SIG-M5 treated with dmso at 0.1 percent for 504 hours (cell line): ENCODE measurements at regions not wholly inside any gene's neighbourhood (a gene's known extent, or its start where the extent isn't known, plus 50 kb on each side); places are given as distances from the start of the nearest gene placed in this dataset.
A peak's percentile ranks its signal among the peaks of the same experiment; 100 is the strongest.
"Not testable (repeated sequence)": the region's sequence is repeated elsewhere in the genome, so short reads cannot be mapped to it uniquely, and the experiment has no call there.

Experiments
- DNase-seq: peaks from one replicate; lab custom pipeline; 2025; ENCODE audit not compliant: unreplicated experiment; lab: John Stamatoyannopoulos, UW

DNA sequence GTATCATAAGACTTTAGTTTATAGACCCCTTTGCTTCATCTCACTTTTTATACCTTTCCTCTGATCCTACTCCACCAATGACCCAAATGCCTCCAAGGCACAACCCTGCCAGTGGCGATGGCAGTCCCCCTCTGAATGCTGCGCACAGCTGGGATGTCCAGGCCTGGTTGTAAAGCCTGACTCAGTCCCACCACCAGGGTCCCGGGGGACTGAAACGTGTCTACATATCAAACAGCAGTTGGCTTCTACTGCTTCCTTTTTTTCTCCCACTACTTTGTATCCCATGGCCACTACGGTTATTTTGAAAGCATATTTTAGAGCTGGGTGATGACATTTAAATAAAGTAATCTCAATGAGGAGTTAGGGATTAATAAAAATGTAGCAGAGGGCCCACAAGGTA is 329.8 kb upstream of the PSMD7 start:
- no peak for DNase-seq

GRCh38 chr16:73965591-73965990 is 331.0 kb upstream of the PSMD7 start:
- DNase-seq: no peak

DNA sequence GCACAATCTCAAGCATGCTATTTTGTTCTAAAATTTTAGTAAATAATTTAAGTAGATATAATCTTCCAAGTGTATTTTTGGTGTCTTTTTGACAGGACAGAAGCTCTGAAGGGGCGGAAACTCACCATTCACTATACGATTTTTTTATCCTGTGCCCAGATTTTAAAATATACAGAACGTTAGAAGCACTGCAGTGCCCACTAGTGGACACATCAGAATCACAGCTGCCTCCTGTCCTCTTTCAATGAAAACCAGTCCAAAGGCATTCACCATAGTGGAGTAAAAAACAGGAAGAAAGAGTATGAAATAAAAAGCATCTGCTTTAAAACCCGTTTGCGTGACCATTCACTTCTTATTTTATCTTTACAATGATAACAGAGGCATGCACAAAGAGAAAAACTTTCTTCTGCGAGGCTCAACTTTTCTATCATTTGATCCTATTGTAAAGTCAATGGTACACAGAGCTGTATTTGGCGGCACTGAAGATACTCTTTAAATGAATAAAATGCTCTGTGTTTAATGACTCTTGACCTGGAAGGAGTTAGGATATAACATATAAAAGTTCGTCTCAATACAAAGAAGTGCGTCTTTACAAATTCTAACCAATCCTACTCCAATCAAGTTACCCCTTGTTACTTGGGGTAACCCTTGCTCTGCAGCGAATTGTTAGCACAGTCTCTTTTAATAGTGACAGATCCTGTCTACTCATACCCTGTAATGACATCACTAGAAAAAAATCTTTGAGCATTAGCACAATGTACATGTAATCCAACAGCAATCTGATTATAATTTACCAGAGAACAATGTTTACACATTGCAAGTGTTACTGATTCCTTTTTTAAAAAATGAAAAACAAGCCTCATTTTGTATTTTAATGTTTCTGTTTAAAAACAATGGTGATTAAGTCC is 339.8 kb upstream of the PSMD7 start:
- peak; percentile 65 for DNase-seq

DNA sequence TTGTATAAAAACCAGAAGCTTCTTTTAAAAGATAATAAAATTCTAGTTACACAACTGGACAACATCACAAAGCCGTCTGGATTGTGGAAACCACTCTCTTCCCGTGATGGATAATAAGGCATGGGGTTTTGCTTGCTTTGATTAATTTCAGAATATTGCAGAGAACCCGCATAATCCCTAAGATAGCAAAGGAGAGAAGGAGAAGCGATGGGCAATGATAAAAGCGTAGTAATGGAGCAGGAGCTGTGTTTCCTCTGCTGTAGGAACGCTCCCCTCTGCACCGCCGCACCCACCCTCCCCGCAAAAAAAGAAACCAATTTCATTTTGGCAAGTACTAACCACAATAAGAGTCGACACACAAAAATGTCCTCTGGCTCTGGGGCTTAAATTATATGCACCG is 340.9 kb upstream of the PSMD7 start:
- DNase-seq: no peak

GRCh38 chr16:73955255-73955654 is 341.4 kb upstream of the PSMD7 start:
- DNase-seq: no peak

GRCh38 chr16:73951481-73951880 is 345.1 kb upstream of the PSMD7 start:
- no peak for DNase-seq

DNA sequence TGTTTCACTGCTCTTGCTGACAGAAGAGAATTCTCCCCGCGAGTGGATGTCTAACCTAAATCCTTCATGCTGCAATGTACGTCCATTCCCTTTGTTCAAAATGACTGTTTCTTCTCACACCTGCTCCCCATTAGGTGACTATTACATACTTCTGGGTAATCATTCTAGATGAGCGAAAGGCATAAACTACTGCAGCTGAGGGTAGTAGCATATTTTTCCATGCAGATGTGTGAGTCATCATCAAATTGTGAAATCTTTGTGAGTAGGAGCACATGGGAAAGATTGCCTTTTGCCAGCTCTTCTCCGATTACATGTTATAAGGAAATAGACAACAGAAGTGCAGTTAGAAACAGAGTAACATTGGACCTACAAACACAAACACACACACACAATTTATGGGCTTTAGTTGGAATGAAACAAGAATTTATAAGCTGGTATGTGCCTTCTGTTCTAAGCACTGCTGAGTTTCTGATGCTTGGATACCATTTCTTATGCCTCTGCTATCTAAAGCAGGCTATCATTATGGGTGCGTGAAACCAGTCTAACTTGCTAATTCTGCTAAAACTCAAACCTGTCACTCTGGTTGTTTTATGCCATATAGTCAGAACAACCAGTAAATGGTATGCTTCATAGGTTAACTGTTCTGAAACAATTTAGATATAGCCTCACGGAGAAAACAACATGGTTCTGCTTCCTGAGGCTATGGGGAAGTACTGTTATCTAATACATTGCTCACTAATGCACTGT is 346.9 kb upstream of the PSMD7 start:
- DNase-seq: peak; percentile 3

- no peak for DNase-seq
These were observed 351.0 kb upstream of the PSMD7 start for GRCh38 chr16:73945631-73946030.

DNA sequence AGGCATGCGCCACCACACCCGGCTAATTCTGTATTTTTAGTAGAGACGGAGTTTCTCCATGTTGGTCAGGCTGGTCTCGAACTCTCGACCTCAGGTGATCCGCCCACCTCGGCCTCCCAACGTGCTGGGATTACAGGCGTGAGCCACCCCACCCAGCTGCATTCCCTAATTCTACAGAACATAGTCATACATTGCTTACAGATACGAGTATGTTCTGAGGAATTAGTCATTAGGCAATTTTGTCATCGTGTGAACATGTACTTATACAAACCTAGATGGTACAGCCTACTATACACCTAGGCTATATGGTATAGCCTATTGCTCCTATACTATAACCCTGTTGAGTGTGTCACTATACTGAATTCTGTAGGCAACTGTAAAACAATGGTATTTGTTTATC is 353.4 kb upstream of the PSMD7 start:
- DNase-seq: not testable (repeated sequence)

GRCh38 chr16:73940786-73941185 is 355.8 kb upstream of the PSMD7 start:
- not testable (repeated sequence) for DNase-seq

DNA sequence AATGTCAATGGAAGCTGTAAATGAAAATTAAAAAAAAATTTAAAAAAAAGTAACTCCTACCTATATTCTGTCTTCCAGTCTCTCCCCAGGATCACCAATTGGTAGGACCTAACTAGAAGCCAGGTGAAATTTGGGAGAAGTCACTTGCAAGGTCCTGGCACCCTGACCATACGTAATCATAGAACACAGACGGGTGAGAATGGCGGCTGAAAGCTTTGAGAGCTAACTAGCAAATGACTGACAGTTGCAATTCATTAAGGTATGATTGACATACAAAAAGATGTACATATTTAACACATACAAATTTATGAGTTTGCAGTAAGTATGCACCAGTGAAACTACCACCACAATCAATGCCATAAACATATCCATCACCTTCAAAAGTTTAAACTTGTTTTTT is 372.7 kb upstream of the PSMD7 start:
- no peak for DNase-seq

DNA sequence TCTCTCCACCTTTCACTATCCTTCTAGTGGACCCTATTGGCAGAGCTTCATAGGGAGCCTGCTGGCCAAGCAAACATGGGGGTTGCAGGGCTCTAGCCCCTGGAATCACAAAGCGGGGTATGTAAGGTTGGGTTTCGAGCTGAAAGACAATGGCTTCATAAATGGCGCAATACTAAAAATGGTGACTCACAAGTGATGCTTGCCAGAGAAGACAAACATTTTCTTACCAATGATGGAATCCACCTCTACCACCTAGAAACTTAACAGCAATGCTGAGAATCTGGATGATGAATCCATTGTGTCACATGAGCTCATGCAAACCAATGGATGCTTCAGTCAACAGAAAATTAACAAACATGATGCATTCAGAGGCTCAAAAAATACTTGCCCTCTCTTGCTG is 375.3 kb upstream of the PSMD7 start:
- DNase-seq: no peak

DNA sequence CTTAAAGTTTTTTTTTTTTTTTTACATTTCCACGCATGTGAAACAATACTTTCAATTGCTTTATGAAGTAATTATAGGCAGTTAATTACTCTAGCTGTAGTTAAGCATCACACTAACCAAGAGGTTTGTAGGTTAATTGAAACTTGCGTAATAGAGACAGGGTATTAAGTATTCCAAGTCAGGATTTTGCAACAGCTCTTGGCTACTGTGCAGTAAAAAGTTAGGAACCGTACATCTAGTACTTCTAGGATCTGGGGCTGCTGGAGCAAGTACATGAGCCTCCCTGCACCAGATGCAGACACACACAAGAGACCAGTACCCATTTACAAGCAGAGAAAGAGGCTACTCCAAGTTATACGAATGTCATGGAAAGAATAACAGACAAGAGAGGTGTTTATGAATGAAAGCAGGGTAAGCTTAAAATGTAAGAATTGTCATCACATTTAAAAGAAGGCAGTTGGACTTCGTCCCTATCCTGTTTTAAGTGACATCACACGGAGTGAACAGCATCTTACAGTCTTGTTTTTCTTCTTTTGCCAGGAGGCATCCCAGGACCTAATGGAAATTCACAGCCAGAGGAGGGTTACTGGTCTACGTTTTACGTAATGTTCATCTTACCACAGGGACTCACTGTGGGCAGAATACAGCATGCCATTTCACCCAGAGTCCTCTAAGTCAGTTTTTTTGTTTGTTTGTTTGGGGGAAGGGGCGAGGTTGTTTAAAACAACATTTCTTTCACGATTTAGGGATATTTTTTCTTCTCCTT is 379.6 kb upstream of the PSMD7 start:
- no peak for DNase-seq

- DNase-seq: no peak
These were observed 380.7 kb upstream of the PSMD7 start for GRCh38 chr16:73915935-73916334.

GRCh38 chr16:73915140-73915539 is 381.5 kb upstream of the PSMD7 start:
- DNase-seq: no peak

DNA sequence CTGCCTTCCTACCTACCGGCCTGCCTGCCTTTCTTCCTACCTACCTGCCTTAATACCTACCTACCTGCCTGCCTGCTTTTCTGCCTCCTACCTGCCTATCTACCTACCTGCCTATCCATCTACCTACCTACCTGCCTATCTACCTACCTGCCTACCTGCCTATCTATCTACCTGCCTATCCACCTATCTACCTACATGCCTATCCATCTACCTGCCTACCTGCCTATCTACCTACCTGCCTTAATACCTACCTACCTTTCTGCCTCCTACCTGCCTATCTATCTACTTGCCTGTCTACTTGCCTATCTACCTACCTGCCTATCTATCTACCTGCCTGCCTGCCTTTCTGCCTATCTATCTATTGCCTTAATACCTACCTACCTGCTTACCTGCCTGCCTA is 383.8 kb upstream of the PSMD7 start:
- DNase-seq: no peak

DNA sequence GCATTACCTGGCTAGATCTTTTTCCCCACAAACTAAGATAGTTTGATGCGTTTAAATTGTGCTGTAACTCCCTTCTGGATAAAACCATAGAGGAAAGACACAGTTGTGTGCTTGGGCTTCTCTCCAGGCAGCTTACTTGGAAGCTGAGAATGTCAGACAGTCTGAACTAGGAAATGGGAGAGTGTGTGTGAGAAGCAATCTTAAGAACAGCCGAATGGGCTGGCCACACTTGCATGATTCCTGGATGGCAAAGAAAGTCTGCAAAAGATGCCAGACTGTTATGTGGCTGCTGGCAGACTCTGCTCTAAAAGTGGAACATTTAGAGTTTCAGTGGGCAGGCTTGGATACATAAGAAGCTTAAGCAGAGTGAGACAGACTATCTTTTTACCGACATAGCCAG is 384.3 kb upstream of the PSMD7 start:
- no peak for DNase-seq

GRCh38 chr16:73909529-73910035 is 387.0 kb upstream of the PSMD7 start:
- DNase-seq: no peak

GRCh38 chr16:73891129-73891542 is 405.5 kb upstream of the PSMD7 start:
- DNase-seq: no peak

DNA sequence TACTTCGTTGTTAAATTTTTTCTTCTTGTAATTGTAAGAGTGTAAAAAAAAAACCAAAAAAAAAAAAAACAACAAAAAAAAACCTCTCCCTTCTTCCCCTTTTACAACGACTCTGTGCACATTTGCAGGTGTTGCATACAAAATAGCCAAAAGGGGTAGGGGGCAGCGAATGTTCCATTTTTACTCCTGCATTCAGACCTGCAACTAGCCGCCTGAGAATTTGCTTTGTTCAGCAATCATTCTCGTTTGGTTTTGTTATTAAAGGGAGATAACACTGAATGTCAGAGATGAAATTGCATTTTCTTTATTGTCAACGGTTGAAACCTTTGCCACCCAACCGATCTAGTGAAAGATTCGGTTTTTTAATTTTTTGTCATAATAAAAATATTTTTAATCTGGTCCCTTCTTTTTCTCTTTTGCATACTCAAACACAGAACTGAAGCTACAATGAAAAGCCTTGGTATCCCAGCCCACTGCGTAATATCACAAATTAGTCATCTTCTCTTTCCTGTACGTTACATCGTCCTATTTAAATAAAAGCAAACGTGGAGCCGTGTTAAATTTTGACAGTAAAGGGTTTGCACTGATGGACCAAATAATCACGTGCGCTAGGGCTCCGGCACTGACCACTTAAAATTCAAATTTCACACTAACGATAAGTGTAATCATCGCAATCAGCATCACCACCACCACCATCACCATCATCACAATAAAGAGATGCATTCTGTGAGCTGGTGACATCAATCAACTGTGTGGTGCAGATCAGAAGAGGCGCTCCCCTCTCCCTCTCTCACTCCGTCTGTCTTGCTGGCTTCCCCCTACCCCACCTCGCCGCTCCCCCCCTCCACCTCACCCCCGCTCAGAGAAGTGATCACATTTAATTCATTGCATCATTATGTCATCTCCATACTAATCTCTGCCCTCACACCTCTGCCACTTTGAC is 406.2 kb upstream of the PSMD7 start:
- no peak for DNase-seq
